ENCODE measurements at regions not wholly inside any gene's neighbourhood (a gene's known extent, or its start where the extent isn't known, plus 50 kb on each side); places are given as distances from the start of the nearest gene placed in this dataset.

DNA sequence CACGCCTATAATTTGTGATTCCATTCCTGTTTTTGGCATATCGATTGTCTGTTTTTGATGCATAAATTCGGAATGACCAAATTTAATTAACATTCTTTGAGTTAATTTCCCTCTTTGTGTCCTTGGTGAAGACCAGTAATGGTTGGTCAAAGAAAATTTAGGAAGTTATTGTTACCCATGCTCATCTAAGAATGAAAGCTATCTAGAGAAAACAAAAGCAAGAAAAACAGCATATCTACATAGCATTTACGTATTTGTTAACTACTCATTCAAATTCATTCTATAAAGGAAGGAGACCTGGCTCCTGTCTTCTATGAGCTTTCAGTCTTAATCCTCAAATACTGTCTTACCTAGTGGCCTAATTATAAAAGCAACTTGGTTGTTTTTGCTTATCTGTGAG lies 59.2 kb upstream of the CHST9 start:
- no peak for DNase-seq

DNA sequence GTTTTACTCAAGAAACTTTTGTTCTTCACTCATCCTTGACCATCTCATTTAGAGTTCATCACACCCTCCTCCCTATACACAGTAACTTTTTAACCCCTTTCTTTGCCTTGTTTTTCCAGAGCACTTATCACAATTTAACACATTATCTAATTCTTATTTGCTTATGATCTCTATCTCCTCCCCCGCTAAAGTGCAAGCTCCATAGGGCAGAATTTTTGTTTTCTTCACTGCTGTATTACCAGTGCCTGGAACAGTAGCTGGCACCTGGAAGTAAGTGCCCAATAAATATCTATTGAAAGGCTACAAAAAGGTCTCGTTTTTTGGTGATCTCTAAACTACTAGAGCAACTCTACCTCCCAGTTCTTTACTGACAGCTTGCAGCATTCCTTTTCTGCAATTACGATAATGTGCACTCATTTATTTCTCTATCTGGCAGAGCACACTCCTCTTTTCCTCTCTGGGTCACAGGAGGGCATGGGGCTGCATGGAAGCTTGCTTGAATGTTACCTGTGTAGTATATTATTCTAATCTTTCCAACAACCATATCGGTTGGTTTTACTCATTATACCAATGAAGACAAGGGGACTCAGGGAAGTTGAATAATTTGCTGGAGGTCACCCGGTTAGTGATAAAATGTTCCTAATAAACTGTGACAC lies 57.4 kb upstream of the CHST9 start:
- no peak for DNase-seq

DNA sequence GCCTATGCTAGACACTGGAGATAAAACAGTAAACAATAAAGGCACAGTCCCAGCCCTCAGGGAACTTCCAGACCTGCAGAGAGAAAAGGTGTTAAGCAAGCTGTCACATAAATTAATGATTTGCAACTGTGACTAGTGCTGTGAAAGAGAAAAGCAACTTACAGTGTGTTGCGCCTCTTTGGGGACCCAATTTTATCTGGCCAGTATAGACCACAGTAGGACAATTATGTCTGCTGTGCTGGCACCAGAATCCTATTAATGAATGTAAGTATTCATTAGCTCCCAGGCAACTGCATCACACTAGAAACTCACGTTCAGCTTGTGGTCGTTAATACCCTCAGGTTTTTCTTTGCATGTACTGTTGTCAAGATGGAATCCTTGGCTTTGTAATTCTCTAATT lies 55.3 kb upstream of the CHST9 start:
- DNase-seq: no peak

DNA sequence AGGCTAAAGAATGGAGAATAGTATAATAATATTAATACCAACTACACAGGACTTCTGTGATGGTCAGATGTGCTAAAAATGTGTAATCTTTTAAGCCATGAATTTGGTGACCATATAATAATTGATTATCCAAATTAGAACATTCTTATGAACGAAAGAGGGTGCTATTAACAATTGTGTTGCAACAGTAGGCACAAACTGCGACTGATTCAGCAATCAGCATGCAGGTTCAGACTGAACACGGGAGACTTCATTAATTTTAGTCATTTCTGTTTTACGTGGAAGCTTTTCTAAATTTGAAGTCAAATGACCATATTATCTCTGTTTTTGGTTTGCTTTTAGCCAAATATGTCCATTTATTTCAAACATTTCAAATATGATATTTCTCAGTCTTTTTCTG lies 54.6 kb upstream of the CHST9 start:
- no peak for DNase-seq

DNA sequence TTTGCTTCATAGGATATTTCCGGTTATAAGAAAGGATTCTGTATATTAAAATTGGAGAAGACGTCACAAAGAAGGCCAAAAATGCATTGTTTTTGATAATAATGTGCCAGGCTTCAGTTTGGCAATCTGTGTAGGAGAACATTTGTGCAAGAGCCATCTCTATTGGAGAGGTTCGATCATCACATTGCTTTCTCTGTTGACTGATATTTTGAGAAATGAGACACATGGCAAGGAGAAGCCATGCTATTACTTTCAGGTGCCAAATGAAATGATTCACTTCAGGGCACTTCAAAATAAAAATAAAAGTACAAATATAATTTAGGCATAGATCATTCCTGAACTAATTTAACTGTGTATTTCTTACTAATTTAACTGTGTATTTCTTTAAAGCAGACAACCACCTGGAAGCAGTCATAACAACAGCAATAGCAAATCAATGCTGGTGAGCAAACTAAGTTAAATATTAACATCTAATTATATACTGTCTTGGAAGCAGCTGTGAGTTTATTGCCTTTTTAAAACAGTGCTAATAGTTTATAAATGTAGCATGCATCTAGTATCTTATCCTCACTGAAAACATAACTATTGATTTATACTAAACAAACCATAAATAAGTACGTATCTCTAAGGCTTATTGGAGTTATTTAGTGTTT lies 50.2 kb upstream of the CHST9 start:
- no peak for DNase-seq
